ENCODE measurements at regions not wholly inside any gene's neighbourhood (a gene's known extent, or its start where the extent isn't known, plus 50 kb on each side); places are given as distances from the start of the nearest gene placed in this dataset.
"Not testable (repeated sequence)": the region's sequence is repeated elsewhere in the genome, so short reads cannot be mapped to it uniquely, and the experiment has no call there.

DNA sequence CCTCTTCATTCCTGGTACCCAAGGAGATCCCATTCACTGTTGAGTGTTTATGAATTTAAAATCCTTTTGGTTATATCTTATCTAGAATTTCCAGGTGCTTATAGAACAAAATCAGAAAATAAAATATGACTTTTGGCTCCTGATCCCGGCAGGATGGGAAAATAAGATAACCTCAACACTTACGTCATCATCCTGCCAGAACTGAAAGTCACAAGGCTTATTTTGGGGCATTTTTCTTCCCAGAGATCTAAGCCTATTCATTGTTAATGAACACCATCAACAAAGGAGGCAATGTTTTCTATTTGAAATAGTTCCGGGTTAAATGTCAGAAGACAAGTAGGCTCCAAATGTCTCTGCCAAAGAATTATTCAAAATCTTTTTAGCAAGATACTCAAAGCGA lies 580.6 kb downstream of the TFAP2A start:
- DNase-seq (ENCODE audit: low spot score): no peak

GRCh38 chr6:9831783-9832182 lies 583.1 kb downstream of the TFAP2A start:
- DNase-seq (ENCODE audit: low spot score): no peak

DNA sequence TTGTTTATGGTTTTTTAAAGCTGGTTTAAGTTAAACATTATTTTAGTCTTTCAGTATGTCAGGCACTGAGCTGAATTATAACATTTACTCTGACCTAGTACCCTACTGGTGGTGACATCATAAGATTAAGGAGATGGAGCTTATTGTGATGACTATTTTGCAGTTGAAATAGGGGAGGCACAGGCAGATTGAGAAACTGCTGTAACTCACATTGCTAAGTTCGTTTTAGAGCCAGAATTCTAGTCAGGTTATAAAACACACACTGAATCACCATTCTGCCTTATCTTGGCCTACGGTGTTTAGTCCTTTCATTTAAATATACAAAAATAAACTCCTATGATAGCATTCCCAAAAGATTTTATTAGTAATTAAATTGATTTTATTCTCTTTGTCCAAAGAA lies 584.1 kb downstream of the TFAP2A start:
- DNase-seq (ENCODE audit: low spot score): no peak

- no peak for DNase-seq (ENCODE audit: low spot score)
These were observed 589.3 kb downstream of the TFAP2A start for GRCh38 chr6:9825526-9825925.

DNA sequence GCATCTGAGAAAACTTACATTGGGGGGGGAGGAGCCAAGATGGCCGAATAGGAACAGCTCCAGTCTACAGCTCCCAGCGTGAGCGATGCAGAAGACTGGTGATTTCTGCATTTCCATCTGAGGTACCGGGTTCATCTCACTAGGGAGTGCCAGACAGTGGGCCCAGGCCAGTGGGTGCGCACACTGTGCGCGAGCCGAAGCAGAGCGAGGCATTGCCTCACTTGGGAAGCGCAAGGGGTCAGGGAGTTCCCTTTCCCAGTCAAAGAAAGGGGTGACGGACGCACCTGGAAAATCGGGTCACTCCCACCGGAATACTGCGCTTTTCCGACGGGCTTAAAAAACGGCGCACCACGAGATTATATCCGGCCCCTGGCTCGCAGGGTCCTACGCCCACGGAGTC lies 604.1 kb downstream of the TFAP2A start:
- not testable (repeated sequence) for DNase-seq (ENCODE audit: low spot score)

GRCh38 chr6:9810286-9810685 lies 604.6 kb downstream of the TFAP2A start:
- no peak for DNase-seq (ENCODE audit: low spot score)

DNA sequence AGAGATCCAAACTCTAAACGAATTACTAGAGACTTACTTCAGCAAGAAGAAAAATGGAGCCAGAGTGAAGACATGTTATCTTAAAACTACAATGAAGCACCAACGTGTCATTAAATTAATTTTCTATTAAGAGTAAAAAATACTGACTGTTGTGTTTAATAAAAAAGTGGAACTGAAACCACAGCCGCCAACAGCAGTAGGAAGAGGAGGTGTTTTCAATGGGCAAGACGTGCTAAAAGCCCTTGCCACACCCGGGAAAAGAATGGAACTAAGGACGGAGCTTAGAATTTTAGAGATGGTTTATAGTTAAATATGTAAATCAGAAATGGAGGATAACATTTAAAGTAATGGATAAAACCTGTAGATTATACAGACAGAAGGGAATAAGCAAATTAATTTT lies 608.7 kb downstream of the TFAP2A start:
- no peak for DNase-seq (ENCODE audit: low spot score)

- no peak for DNase-seq (ENCODE audit: low spot score)
These were observed 613.6 kb downstream of the TFAP2A start for GRCh38 chr6:9801249-9801754.

DNA sequence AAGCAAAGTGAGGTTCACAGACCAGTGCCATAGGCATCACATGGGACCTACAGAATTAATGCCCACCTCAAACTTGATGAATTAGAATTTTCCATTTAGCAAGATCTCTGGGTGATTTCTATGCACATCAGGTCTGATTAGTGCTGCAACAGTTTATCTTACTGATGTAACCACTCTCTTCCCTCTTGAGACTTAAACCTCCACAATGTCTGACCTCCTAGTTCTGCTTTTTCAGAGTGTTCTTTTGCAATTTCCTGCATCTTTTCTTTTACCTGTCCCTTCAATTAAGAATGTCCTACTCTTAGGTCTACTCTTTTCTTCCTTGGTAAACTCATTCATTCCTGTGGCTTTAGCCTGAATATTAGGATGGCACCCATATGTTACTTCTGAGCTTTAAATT lies 615.3 kb downstream of the TFAP2A start:
- DNase-seq (ENCODE audit: low spot score): no peak

GRCh38 chr6:9796827-9797226 lies 618.0 kb downstream of the TFAP2A start:
- DNase-seq (ENCODE audit: low spot score): no peak

DNA sequence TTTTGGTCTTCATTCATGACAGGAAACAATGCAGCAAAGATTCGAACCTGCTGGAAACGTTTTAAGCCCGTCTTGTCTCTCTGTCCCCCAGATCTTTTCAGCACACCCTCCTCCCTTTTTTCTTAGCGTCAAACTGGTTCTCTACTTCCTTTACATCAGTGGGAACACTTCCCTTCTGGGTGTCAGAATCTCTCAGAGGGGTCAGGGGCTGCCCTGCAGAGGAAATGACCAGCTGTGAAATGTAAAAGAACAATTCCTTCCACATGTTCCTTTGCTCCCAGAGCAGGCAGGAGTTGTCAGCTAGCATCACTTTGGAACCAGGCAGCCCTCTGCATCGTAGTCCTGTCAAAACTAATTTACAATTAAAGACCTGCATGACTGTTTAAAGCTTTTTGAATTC lies 619.0 kb downstream of the TFAP2A start:
- no peak for DNase-seq (ENCODE audit: low spot score)

- no peak for DNase-seq (ENCODE audit: low spot score)
These were observed 625.7 kb downstream of the TFAP2A start for GRCh38 chr6:9789201-9789600.

DNA sequence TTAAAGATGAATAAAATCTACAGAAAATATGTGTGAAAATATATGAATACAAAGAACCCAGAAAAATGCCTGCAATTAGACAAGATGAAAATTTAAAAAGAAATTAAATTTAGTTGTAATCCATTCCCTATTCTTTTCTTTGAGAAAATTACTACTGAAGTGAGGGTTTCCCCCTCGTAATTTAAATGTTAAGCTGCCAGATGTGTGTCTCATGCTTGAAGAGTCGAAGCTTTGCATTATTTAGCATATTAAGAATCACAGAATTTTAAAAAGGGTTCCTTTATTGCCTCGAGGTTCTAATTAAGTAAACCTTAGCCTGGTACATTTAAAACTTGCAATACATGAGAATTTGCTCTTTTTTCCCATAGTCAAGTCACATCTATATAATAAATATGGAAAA lies 630.1 kb downstream of the TFAP2A start:
- DNase-seq (ENCODE audit: low spot score): no peak

DNA sequence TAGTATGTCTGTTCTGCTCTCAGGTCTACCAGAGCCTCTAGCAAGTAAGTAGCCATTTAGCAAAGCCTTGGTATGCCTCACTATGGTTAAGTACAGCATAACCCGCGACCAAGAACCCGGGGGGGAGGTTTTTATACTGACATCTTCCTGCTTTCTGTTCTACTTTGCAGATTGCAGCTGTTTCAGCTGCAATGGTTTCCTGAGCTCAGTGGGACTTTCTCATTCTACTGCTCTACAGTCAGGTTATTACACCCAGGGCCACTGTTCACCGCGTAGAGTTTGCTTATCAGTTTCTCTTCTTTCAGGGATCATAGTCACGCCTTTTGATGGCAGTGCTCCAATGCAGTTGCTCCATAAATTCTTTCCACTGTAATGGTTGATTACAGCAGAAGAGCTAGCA lies 631.3 kb downstream of the TFAP2A start:
- DNase-seq (ENCODE audit: low spot score): no peak

- no peak for DNase-seq (ENCODE audit: low spot score)
These were observed 648.5 kb downstream of the TFAP2A start for GRCh38 chr6:9766240-9766915.

GRCh38 chr6:9761220-9761619 lies 653.7 kb downstream of the TFAP2A start:
- no peak for DNase-seq (ENCODE audit: low spot score)

- DNase-seq (ENCODE audit: low spot score): no peak
These were observed 660.4 kb downstream of the TFAP2A start for GRCh38 chr6:9754515-9754914.

- no peak for DNase-seq (ENCODE audit: low spot score)
These were observed 668.9 kb downstream of the TFAP2A start for GRCh38 chr6:9745966-9746365.

GRCh38 chr6:9745476-9745875 lies 669.4 kb downstream of the TFAP2A start:
- no peak for DNase-seq (ENCODE audit: low spot score)

DNA sequence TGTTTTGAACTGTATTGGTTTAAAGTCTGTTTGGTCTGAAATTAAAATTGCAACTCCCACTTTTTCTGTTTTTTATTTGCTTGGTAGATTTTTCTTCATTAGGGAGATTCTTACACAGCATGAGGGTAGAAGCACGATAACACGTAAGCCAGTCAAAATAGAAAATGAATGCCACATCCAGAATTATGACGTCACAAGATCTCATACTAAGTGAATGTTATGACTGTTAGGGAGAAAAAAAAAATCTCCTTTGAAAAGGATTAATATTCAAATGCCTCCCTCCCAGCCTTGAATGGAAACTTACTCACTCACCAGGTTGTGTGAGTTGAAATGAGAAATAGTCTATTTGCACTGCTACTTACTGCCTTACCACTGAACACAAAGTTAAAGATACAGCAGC lies 670.8 kb downstream of the TFAP2A start:
- DNase-seq (ENCODE audit: low spot score): no peak

GRCh38 chr6:9732056-9732455 lies 682.8 kb downstream of the TFAP2A start:
- DNase-seq (ENCODE audit: low spot score): no peak

- not testable (repeated sequence) for DNase-seq (ENCODE audit: low spot score)
These were observed 689.1 kb downstream of the TFAP2A start for GRCh38 chr6:9725776-9726175.

- no peak for DNase-seq (ENCODE audit: low spot score)
These were observed 697.3 kb downstream of the TFAP2A start for GRCh38 chr6:9717568-9717967.

- DNase-seq (ENCODE audit: low spot score): no peak
These were observed 703.5 kb downstream of the TFAP2A start for GRCh38 chr6:9711365-9711764.
